HG02759 (cell line): ENCODE measurements at regions not wholly inside any gene's neighbourhood (a gene's known extent, or its start where the extent isn't known, plus 50 kb on each side); places are given as distances from the start of the nearest gene placed in this dataset.

Experiments used
- ATAC-seq: cut with Tn5 transposase; IDR thresholded peaks from one replicate; pipeline ENCODE4 v1.9.1; 2021; ENCODE audit warnings: mild to moderate bottlenecking, moderate library complexity; ENCODE audit not compliant: unreplicated experiment

DNA sequence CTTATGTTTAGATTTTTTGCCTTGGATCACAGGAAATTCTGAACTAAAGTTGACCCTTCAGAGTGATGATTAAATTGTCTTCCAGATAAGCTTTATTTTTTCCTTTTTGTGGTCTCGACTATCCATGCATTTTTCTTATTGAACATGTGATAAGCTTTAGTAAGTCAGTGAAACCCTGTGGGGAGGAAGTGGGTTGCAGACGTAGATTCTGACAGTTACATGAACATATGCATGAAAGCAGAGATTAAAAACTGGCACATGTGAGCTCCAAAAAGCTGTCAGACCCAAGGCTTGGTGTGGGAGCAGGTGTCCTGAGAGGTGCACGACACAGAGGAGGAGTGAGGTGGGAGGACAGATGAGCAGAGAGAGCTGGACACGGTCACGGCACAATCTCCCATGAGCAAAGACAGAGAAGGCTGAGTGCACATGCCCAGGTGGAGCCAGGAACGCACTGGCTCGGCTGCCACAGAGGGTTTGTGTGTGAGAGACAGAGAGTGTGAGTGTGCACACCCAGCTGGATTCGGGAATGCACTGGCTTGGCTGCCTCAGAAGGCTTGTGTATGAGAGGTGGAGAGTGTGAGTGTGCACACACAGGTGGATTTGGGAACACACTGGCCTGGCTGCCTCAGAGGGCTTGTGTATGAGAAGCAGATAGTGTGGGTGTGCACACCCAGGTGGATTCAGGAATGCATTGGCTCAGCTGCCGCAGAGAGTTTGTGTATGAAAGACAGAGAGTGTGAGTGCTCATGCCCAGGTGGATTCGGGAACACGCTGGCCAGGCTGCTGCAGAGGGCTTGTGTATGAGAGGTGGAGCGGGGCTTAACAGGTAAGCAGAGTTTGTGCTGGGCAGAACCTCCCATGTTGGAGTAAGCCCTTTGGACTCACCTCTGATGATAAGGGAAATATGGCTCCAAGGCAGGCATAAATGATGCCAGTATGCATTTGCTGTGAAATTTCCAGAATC, 849.1 kb upstream of the SALL3 start:
- ATAC-seq, result no peak

DNA sequence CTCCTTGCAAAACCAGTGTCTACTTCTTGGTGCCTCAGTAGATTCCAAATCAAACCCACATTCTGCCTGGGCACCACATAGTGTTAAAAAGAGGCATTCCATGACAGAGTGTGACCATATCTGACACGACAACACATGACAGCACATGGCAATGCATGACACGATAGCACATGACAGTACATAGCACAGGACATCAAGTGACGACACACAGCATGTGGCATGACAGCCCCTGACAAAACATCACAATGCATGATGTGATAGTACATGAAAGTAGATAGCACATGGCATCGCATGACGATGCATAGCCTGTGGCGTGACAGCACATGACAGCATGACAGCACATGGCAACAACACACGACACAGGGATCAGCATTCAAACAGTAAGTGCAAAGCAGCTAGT, 845.9 kb upstream of the SALL3 start:
- ATAC-seq, result no peak

DNA sequence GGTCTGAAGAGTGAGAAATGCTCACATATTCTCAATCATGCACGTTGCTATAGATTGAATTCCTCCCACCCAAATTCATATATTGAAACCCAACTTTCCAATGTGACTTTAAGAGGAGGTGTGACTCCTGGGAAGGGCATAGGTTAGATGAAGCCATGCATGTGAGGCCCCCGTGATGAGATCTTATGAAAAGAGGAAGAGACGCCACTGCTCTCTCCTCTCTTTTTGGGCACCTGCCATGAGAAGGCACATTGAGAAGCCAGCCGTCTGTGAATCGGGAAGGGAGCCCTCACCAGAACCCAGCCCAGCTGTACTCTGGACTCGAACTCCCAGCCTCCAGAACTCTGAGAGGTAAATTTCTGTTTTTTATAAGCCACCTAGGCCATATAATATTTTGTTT, 842.6 kb upstream of the SALL3 start:
- ATAC-seq, result no peak

DNA sequence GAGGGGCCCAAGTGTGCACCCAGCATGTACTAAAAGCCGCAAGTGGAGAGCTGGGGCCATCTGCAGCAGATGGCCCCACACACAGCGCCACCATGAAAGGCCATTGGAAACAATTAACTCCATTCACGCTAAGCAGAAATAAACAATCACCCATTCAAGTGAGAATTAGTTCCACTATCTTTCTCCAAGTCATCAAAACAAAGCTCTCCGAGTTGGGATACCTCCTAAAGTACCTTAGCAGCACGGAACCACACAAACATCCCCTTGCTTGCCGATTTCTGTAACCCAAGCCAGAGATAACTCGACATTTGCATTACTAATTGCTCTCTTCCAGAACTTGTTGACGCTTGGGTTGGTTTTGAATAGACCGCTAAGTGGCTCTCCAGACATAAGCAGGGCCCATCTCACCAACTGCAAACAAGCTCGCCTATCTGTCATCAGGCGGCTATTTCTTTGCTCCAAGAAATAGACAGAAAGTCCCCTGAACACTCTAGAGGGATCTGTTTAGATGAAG, 840.6 kb upstream of the SALL3 start:
- no peak for ATAC-seq

DNA sequence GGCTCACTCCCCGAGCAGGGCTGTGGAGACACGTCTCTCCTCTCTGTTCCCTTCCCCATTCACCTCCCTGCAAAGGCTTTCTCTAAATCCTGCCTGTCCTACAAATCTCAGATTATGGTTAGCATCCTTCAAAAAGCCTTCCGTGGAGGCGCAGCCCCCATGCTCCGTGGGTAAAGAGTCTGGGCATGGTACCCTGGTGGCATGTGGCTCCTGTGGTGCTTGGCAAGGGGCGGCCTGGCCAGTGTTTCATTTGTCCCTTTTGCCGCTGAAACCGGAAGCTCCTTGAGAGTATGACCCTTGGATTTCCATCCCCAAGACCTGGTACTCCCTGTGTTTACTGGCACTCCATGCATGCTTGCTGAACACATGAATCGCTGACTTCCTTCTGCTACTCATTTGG, 839.3 kb upstream of the SALL3 start:
- ATAC-seq, result no peak

DNA sequence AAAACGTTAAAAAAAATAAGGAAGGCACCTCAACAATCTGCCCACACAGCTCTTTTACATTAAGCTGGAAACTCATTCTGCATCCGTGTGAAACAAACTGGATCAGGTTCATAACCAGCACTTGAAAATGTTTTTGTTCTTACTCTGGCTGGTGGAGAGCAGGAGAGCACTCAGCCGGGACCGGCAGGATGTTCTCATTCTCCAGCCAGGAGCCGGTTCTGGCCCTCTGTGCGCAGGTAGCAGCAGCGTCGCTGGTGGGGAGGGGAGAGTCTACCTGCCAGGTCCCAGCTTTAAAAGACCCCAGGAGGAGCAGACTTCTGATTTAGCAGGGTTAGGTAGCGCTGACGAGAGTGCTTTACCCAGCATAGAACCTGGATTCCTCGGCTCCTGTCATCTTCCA, 834.9 kb upstream of the SALL3 start:
- ATAC-seq, result no peak

DNA sequence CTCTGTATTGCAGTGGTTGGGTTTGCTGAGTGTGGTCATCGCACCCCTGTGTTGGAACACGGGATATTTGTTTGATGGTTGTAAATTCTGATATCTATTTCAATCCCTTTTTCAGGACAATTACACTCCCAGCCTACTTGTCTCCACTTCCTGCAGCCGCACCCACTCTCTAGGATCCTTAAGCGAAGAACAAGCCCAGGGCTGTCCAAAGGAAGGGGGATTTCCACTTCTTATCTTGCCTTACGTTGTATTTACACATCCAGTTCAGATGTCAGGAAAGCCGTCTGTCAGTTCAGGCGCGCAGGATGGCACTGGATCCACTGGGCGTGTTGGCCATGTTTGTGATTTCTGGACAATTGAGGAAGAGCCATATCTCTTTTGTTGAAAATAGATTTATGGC, 834.5 kb upstream of the SALL3 start:
- no peak for ATAC-seq

DNA sequence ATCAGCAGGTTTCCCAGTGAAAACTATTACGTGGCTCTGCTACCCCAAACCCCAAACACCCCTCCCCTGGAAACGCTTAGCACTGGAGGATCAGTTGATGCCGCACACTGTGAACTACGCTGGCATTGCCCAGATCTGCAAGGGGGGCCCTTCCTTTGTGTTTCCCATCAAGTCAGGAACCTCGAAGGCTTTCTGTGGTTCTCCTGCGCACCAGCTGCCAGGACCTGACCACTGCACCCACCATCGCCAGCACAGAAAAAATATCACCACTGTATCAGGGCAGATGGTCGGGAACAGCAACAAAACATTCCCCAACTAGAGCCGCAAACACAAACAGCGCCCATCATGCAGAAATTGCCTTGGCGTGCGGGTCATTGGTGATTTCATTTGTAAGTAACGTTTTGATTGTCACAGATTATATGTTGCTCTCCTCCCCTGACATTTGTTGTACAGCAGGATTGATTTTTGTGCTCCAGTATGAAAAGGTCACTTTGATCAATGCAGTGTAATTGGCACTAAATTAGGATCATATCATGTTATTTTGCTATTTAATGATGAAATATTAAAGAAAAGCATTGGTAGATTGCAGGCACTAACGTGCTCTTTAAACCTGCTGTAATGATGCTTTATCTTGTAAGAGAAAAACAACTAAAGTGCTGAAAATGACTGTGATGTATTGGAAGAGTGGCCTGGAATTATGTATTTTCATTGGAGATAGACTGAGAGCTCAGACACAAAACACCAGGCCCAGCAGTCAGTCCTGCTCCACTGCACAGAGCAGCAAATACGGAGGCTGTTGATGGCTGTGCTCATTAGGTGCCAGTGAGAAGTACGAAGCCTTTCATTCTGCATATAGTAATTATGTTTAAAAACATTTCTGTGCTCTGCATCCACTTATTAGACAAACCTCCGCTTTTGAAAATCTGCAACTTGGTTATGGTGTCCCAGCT, 833.2 kb upstream of the SALL3 start:
- no peak for ATAC-seq

DNA sequence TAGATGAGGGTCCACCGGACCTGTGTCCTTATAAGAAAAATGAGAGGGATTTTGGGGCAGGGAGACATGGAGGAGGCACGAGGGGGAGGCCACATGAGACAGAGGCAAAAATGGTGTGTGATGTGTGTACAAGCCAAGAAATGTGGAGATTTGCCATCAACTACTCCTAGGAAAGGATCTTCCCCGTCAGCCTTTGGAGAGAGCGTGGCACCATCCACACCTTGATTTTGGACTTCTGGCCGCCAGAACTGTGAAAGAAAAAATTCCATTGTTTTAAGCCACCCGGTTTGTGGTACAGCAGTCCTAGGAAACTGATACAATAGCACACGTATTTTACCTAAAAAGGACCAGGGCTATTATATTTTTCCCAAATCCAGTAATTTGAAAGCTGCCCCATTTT, 829.0 kb upstream of the SALL3 start:
- ATAC-seq, result no peak

DNA sequence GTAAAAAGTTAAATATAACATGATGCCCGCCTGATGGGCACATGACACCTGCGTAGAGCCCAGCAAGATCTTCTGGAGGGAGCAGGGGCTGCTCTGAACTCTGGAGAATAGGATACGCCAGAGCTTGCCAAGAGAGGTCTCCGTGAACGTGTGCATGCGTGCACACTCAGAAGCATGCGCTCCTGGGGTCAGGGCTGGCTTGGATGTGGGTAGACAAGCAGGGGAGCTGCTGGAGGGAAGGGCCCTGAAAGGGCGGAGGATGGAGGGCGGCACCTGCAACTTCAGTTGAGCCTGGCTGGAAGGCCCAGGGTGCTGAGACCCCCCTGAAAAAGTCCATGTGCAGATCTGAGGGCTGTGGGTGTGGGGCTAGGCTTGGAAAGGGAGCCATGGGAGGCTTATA, 828.4 kb upstream of the SALL3 start:
- no peak for ATAC-seq

DNA sequence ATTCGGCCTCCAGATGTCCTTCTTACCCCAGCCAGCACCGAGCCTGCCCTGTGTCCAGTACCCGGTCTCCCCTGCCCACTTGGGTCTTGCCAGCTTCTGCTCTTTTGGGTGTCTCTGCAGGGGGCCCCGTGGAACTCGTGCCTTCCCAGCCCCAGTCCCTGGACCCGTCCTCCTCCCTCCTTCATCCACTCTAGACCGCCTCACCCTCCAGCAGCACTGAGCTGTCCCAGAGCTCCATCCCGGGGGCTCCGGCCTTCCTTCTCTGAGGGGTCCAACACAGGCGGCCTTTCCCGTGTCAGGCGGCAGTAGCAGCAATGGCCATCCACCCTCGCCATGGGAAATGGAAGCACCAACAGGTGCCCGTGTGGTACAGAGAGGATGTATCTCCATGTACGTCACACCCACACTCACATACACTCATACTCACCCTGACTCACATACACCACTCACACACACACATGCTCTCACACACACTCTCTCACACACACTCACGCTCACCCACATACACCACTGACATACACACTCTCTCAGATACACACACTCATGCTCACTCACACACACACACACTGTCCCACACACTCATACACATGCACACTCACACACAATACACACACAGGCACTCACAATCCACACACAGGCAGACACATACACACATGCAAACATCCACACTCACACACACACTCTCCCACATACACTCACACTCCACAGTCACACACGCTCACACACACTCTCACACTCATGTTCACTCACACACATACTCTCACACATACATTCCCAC, 827.5 kb upstream of the SALL3 start:
- ATAC-seq, result no peak

DNA sequence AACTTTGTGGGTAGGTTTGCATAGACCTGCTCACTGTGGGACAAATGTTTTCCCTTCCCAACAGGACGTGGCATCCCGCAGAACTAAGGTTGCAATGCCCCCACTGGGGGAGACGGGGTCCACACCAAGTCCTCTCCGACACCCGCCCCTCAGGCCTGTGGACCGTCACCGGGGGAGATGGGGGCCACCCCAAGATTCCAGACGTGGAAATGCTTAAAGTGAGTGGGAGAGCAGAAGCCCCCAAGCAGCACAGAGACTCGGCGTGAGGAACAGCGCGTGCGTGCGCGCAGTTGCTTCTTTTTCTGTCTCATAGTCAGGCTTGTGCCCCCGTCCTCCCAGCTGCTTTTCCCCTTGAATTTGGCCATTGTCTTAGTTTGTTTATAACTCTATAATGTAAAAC, 826.3 kb upstream of the SALL3 start:
- no peak for ATAC-seq

DNA sequence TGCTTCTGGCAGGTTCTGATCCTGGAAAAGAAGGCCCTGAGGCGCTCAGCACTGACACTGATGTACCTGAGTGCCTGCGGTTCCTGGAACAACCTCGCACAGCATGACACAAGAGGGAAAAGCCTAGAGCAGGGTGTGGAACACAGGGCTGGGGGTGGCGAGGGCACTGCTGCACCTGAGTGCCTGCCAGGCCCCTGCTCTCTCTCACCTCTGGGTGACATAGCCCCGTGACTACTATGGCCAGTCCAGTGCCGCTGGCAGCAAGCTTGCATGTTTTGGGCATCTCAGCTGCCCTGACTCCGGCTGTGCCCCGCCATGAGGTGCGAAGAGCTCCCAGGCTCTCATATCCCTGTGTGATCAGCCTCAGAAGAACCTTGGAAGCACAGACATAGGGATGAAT, 825.2 kb upstream of the SALL3 start:
- no peak for ATAC-seq

DNA sequence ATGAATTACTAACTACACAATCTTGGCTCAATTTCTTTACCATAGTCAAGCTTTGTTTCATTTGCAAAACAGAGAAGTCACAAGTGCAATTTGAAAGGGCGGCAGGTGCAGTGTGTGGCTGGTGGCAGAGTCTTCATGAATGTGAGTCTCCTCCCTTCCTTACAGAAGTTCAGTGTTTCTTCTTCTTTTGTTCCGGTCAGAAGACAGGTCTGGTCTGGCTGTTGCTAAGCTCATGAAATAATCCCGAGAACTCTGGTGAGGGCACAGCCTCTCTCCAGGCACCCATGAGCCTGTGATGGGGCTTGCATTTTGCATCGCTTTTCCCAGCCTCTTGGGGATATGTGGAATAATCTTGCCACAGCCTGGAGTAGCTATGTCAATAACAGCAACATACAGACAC, 824.8 kb upstream of the SALL3 start:
- ATAC-seq, result no peak

DNA sequence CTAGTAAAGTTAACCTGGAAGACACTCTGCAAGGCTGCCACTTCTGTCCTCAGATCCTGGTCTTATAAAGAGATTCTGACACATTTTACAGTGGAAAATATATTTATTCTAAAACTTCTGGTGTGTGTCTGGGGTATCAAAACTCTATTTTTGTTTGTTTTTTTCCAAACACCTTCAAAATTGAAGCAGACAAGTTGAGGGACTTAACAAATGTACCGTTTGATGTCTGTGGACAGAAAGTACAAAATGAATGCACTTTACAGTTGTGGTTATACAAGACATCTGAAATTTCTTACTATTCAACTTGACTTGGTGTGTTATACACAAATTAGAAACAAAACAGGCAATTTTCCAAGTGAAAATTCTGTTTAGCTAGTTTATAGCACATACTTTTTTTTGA, 823.2 kb upstream of the SALL3 start:
- no peak for ATAC-seq

DNA sequence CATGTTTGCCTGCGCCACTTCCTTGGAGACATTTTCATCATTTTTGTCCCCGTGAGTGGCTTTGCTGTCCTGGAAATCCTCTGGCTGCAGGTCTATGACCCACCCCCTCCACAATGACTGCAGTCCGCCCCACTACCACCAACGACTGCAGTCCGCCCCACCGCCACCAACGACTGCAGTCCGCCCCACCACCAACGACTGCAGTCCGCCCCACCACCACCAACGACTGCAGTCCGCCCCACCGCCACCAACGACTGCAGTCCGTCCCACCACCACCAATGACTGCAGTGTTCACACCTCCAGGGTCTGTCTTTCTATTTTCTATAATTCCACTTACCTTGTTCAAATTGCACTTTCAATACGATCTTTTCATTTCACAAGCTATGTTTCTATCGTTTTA, 820.7 kb upstream of the SALL3 start:
- ATAC-seq, result no peak

DNA sequence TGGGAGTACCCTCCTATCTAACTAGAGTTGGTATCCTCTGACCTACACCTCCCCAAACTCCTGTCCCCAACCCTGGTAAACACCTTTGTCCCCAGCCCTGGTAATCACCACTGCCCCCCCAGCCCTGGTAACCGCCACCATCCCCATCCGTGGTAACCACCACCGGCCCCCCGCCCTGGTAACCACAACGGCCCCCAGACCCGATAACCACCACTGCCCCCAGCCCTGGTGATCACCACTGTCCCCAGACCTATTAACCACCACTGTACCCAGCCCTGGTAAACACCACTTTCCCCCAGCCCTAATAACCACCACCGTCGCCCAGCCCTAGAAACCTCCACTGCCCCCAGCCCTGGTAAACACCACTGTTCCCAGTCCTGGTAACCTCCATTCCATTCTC, 820.2 kb upstream of the SALL3 start:
- ATAC-seq, result no peak

DNA sequence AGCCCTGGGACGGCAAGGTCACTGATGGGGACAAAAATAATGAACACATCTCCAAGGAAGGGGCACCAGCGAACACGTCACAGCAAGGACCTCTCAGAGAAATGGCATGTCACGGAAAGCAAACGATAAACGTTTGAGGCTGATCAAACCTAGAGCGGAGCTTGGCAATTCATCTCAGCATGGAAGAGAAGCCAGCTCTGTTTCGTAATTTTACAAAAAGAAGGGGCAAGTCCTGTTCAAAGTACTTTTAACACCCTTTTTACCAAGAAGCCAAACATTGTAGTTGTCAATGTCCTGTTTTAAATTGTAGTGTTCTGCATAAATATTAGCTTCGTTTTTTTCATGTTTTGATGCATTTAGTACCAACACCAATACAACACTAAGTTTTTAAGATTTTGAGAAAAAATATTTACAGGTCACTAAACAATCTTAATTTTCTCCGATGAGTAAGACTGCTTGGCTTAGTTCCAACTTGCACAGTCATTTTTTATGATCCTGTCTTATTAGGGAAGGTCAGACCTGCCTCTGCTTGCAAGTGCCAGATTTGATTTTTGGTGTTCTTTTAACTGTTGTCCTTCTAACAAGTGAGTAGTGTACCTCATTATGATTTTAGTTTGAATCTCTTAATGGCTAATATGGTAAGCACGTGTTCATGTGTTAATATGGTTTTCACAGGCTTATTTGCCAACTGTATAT, 818.5 kb upstream of the SALL3 start:
- ATAC-seq, result no peak

DNA sequence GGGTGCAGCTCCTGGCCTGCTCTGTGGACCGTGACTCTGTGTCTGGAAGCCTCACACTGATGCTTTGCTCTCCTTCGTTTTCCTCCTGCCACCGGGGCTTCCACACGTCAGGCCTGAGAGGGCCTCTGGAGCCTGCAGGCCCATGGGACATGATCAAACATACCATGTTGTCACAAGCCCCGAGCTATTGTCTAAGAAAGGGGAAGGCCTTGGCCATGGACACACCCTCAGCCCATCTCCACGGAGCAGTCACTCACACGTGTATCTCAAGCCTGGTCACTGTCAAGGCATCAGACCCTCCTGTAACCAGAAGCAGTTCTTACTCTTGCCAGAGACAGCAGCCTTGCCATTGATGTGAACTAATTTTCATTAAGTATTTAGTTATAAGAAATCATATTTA, 814.1 kb upstream of the SALL3 start:
- no peak for ATAC-seq

DNA sequence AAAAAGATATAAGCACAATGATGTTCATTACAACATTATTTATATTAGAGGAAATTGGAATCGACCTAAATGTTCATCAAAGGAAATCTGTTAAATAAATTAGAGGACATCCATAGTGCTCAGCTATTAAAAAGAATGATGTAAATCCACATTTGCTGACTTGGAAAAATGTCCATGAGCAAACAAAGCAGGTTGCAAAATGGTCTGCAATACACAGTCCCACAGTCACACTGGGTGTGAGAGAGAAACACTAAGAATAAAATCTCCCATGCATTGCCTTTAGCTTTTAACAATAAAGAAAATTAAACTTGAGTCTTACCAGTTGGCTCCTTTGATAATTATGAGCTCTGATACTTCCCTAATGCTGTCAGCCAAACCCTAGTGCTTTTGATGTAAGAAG, 811.1 kb upstream of the SALL3 start:
- ATAC-seq, result no peak
